OCI-LY7 (cell line): ENCODE measurements at regions not wholly inside any gene's neighbourhood (a gene's known extent, or its start where the extent isn't known, plus 50 kb on each side); places are given as distances from the start of the nearest gene placed in this dataset.

Source experiments
- BruUV-seq: library from RNA; stranded (reverse); fragments of 400-500 nt; replicated peaks from 2 replicates; lab custom pipeline; 2021; lab: Mats Ljungman, UMichigan
- CTCF ChIA-PET: fragments of 300-600 bp; sonication (Branson Sonifier 250); formaldehyde crosslinking; loops from one replicate; lab custom pipeline; 2022; ENCODE audit warnings: antibody characterized with exemption; ENCODE audit not compliant: unreplicated experiment; lab: Charles Lee
- POLR2A ChIA-PET: fragments of 300-600 bp; sonication (Branson Sonifier 250); formaldehyde crosslinking; loops from one replicate; lab custom pipeline; 2022; ENCODE audit warnings: antibody characterized with exemption; lab: Charles Lee
- DNase-seq: peaks from one replicate; pipeline ENCODE4 v3.0.0-alpha.2; 2015; ENCODE audit warnings: low spot score
- H2AFZ ChIP-seq: fragments of 200-600 bp; sonication (generic), shearing (Covaris generic); 2 replicates; pipeline ENCODE4 v1.6.1; 2014; ENCODE audit warnings: mild to moderate bottlenecking, antibody characterized with exemption, low read length, moderate library complexity
- H3K27ac ChIP-seq: fragments of 200-600 bp; sonication (generic); 2 replicates; pipeline ENCODE4 v1.5.1; 2014; ENCODE audit warnings: mixed run types, low read depth, mild to moderate bottlenecking, moderate library complexity, low read length, inconsistent platforms; ENCODE audit not compliant: poor library complexity, severe bottlenecking
- H3K36me3 ChIP-seq: fragments of 200-600 bp; sonication (generic); 2 replicates; pipeline ENCODE4 v1.6.1; 2014; ENCODE audit warnings: mild to moderate bottlenecking, antibody characterized with exemption, low read length, moderate library complexity, mixed read lengths; ENCODE audit not compliant: insufficient read depth
- H3K4me1 ChIP-seq: fragments of 200-600 bp; sonication (generic); 2 replicates; pipeline ENCODE4 v1.5.1; 2014; ENCODE audit warnings: mild to moderate bottlenecking, low read length; ENCODE audit not compliant: insufficient read depth, poor library complexity, severe bottlenecking
- H3K4me2 ChIP-seq: fragments of 200-600 bp; sonication (generic); 2 replicates; pipeline ENCODE4 v1.6.1; 2014; ENCODE audit warnings: mild to moderate bottlenecking, low read length
- H3K4me3 ChIP-seq: fragments of 200-600 bp; sonication (generic); 2 replicates; pipeline ENCODE4 v1.5.1; 2014; ENCODE audit warnings: mild to moderate bottlenecking, low read depth, low read length; ENCODE audit not compliant: poor library complexity, severe bottlenecking
- H3K79me2 ChIP-seq: fragments of 200-600 bp; sonication (generic); 2 replicates; pipeline ENCODE4 v1.6.1; 2016; ENCODE audit warnings: low read depth, mild to moderate bottlenecking, low read length, moderate library complexity, mixed read lengths; ENCODE audit not compliant: insufficient read depth
- H3K9me2 ChIP-seq: fragments of 200-600 bp; sonication (generic); 2 replicates; pipeline ENCODE4 v1.6.1; 2016; ENCODE audit warnings: mild to moderate bottlenecking, low read length, mixed read lengths; ENCODE audit not compliant: insufficient read depth
- H3K9me3 ChIP-seq: fragments of 200-600 bp; sonication (generic); 2 replicates; pipeline ENCODE4 v1.6.1; 2014; ENCODE audit warnings: mild to moderate bottlenecking, mixed run types, low read length, mixed read lengths
- H4K20me1 ChIP-seq: fragments of 200-600 bp; sonication (generic); 2 replicates; pipeline ENCODE4 v1.6.1; 2014; ENCODE audit warnings: mild to moderate bottlenecking, antibody characterized with exemption, low read length, moderate library complexity, mixed read lengths; ENCODE audit not compliant: insufficient read depth
- CTCF ChIP-seq: fragments of 200-600 bp; sonication (generic); conservative IDR thresholded peaks from 2 replicates; pipeline ENCODE4 v1.5.1; 2014; ENCODE audit warnings: mild to moderate bottlenecking, antibody characterized with exemption, low read length, moderate library complexity, mixed read lengths
- EZH2phosphoT487 ChIP-seq: fragments of 200-600 bp; sonication (generic); IDR thresholded peaks from 2 replicates; pipeline ENCODE4 v1.6.1; 2018; ENCODE audit warnings: low read depth, borderline replicate concordance, mild to moderate bottlenecking, mixed run types, antibody characterized with exemption, low read length, moderate library complexity, mixed read lengths
- intact Hi-C: fragments of 100-400 bp; cut with micrococcal nuclease; formaldehyde crosslinking; loops from one replicate; pipeline ENCODE4 v1.10.0; 2022; ENCODE audit not compliant: unreplicated experiment

- no peak for DNase-seq
- Histone ChIP-seq H3K36me3 (no peaks in the 10 kb centered on the region), H3K4me2 (no peak overlapping the region), H3K27ac (no peak overlapping the region), H3K4me3 (no peak overlapping the region), H3K4me1 (no peaks in the 10 kb centered on the region), H2AFZ (no peak overlapping the region), H3K79me2 (no peaks in the 10 kb centered on the region), H3K9me2 (no peaks in the 10 kb centered on the region), H4K20me1 (no peaks in the 10 kb centered on the region), H3K9me3 (no peaks in the 10 kb centered on the region)
- ChIA-PET POLR2A (no interaction called here), CTCF (no interaction called here)
- no TSS peak for BruUV-seq
- no peak for TF ChIP-seq EZH2phosphoT487
- no peak for TF ChIP-seq CTCF
- intact Hi-C loops: no loop called here
These were observed 86.1 kb upstream of the ANO1 start for GRCh38 chr11:69992026-69992425.

GRCh38 chr11:69992943-69993694, 85.0 kb upstream of the ANO1 start:
- Histone ChIP-seq H3K4me2 (no peak overlapping the region), H3K9me2 (no peaks in the 10 kb centered on the region), H3K79me2 (no peaks in the 10 kb centered on the region), H3K4me1 (no peaks in the 10 kb centered on the region), H3K4me3 (no peak overlapping the region), H4K20me1 (no peaks in the 10 kb centered on the region), H3K27ac (no peak overlapping the region), H3K36me3 (no peaks in the 10 kb centered on the region), H3K9me3 (no peaks in the 10 kb centered on the region), H2AFZ (no peak overlapping the region)
- TF ChIP-seq EZH2phosphoT487 (no peak), CTCF (no peak)
- intact Hi-C loops: no loop called here
- POLR2A ChIA-PET: no interaction called here
- no peak for DNase-seq
- CTCF ChIA-PET: no interaction called here
- BruUV-seq: no TSS peak

GRCh38 chr11:69994810-69995209, 83.3 kb upstream of the ANO1 start:
- TF ChIP-seq EZH2phosphoT487 (no peak), CTCF (no peak)
- POLR2A ChIA-PET: interaction anchor here (0.7 kb wide), 1 partner anchor 746 kb away, joined by 3 read pairs; no protein-coding TSS in a partner anchor
- Histone ChIP-seq H3K9me3 (no peaks in the 10 kb centered on the region), H3K36me3 (no peaks in the 10 kb centered on the region), H3K9me2 (no peaks in the 10 kb centered on the region), H3K4me2 (no peak overlapping the region), H3K27ac (no peak overlapping the region), H3K79me2 (no peaks in the 10 kb centered on the region), H3K4me1 (no peaks in the 10 kb centered on the region), H3K4me3 (no peak overlapping the region), H4K20me1 (no peaks in the 10 kb centered on the region), H2AFZ (no peak overlapping the region)
- CTCF ChIA-PET: no interaction called here
- DNase-seq: no peak
- no TSS peak for BruUV-seq
- intact Hi-C loops: no loop called here
